HEK293 (cell line): ENCODE measurements at regions not wholly inside any gene's neighbourhood (a gene's known extent, or its start where the extent isn't known, plus 50 kb on each side); places are given as distances from the start of the nearest gene placed in this dataset.

Source experiments
- CTCF ChIA-PET: fragments of 350-600 bp; formaldehyde crosslinking; extraction: SDS; loops from one replicate; lab custom pipeline; 2021; ENCODE audit warnings: antibody characterized with exemption; lab: Yijun Ruan, JAX
- POLR2A ChIA-PET: fragments of 300-600 bp; formaldehyde crosslinking; extraction: SDS; loops from one replicate; lab custom pipeline; 2020; ENCODE audit warnings: antibody characterized with exemption, inconsistent platforms; lab: Yijun Ruan, JAX
- H3K27ac ChIP-seq: fragments of 200-500 bp; sonication (Bioruptor generic); 2 replicates; pipeline ENCODE4 v1.5.1; 2014; ENCODE audit warnings: low read depth, low read length, control low read depth, inconsistent platforms; ENCODE audit errors: extremely low read depth
- H3K36me3 ChIP-seq, 2 experiments: fragments of 200-500 bp in 1 of 2; sonication (Bioruptor generic) in 1 of 2; 1 replicate in 1 of 2; 2 replicates in 1 of 2; pipeline ENCODE4 v1.5.1; 2014 to 2017; ENCODE audit warnings: inconsistent platforms in 2 of 2, low read length in 2 of 2; ENCODE audit not compliant: control insufficient read depth in 2 of 2, insufficient read depth in 1 of 2
- H3K4me1 ChIP-seq: fragments of 200-500 bp; sonication (Bioruptor generic); 2 replicates; pipeline ENCODE4 v1.5.1; 2014; ENCODE audit warnings: mild to moderate bottlenecking, low read length, inconsistent platforms; ENCODE audit not compliant: control insufficient read depth, insufficient read depth
- H3K4me3 ChIP-seq: 2 replicates; pipeline ENCODE4 v1.5.1; 2011; ENCODE audit warnings: low read depth, mild to moderate bottlenecking, control low read depth, low read length, moderate library complexity
- H3K9me3 ChIP-seq: fragments of 200-500 bp; sonication (Bioruptor generic); 2 replicates; pipeline ENCODE4 v1.5.1; 2014; ENCODE audit warnings: low read depth, low read length, inconsistent platforms; ENCODE audit not compliant: control insufficient read depth, insufficient read depth
- GLI2 ChIP-seq: fragments of 450-650 bp; formaldehyde crosslinking; IDR thresholded peaks from 2 replicates; pipeline ENCODE4; 2017; ENCODE audit warnings: missing biosample characterization, missing genetic modification characterization, low read depth, borderline replicate concordance
- GLIS2 ChIP-seq: fragments of 450-650 bp; formaldehyde crosslinking; IDR thresholded peaks from 2 replicates; pipeline ENCODE4 v1.5.1; 2016; ENCODE audit warnings: missing biosample characterization, missing genetic modification characterization
- KLF10 ChIP-seq: fragments of 450-650 bp; IDR thresholded peaks from 2 replicates; pipeline ENCODE4 v1.5.1; 2018; ENCODE audit warnings: missing biosample characterization, mild to moderate bottlenecking, missing genetic modification characterization
- OSR2 ChIP-seq: fragments of 450-650 bp; formaldehyde crosslinking; IDR thresholded peaks from 2 replicates; pipeline ENCODE4 v1.5.1; 2016; ENCODE audit warnings: missing biosample characterization, missing genetic modification characterization
- TRIM28 ChIP-seq: IDR thresholded peaks from 2 replicates; pipeline ENCODE4 v1.6.1; 2011; ENCODE audit warnings: low read length, control low read depth, borderline replicate concordance
- WT1 ChIP-seq: fragments of 450-650 bp; formaldehyde crosslinking; IDR thresholded peaks from 2 replicates; pipeline ENCODE4 v1.5.1; 2016; ENCODE audit warnings: missing biosample characterization, missing genetic modification characterization
- YY1 ChIP-seq: fragments of 450-650 bp; formaldehyde crosslinking; IDR thresholded peaks from 2 replicates; pipeline ENCODE4 v1.5.1; 2018; ENCODE audit warnings: missing biosample characterization, missing genetic modification characterization
- YY2 ChIP-seq: fragments of 450-650 bp; formaldehyde crosslinking; IDR thresholded peaks from 2 replicates; pipeline ENCODE4 v1.5.1; 2016; ENCODE audit warnings: missing biosample characterization, missing genetic modification characterization
- ZFP69B ChIP-seq: fragments of 450-650 bp; formaldehyde crosslinking; IDR thresholded peaks from 2 replicates; pipeline ENCODE4 v1.5.1; 2016; ENCODE audit warnings: missing biosample characterization, missing genetic modification characterization
- ZNF221 ChIP-seq: fragments of 450-650 bp; formaldehyde crosslinking; IDR thresholded peaks from 2 replicates; pipeline ENCODE4 v1.5.1; 2017; ENCODE audit warnings: missing biosample characterization, missing genetic modification characterization, borderline replicate concordance
- ZNF266 ChIP-seq: fragments of 450-650 bp; formaldehyde crosslinking; IDR thresholded peaks from 2 replicates; pipeline ENCODE4 v1.5.1; 2016; ENCODE audit warnings: missing biosample characterization, missing genetic modification characterization, low read depth
- ZNF366 ChIP-seq: fragments of 450-650 bp; formaldehyde crosslinking; conservative IDR thresholded peaks from 2 replicates; pipeline ENCODE4 v1.5.1; 2016; ENCODE audit warnings: missing biosample characterization, missing genetic modification characterization
- ZNF521 ChIP-seq: fragments of 450-650 bp; formaldehyde crosslinking; IDR thresholded peaks from 2 replicates; pipeline ENCODE4 v1.5.1; 2017; ENCODE audit warnings: missing biosample characterization, mild to moderate bottlenecking, missing genetic modification characterization
- ZNF600 ChIP-seq: fragments of 450-650 bp; formaldehyde crosslinking; IDR thresholded peaks from 2 replicates; pipeline ENCODE4 v1.5.1; 2016; ENCODE audit warnings: missing biosample characterization, missing genetic modification characterization
- ZNF654 ChIP-seq: fragments of 450-650 bp; formaldehyde crosslinking; IDR thresholded peaks from 2 replicates; pipeline ENCODE4 v1.5.1; 2016; ENCODE audit warnings: low read depth, missing biosample characterization, missing genetic modification characterization
- ZNF664 ChIP-seq: fragments of 450-650 bp; formaldehyde crosslinking; IDR thresholded peaks from 2 replicates; pipeline ENCODE4 v1.5.1; 2016; ENCODE audit warnings: missing biosample characterization, missing genetic modification characterization
- ZNF670 ChIP-seq: fragments of 450-650 bp; formaldehyde crosslinking; IDR thresholded peaks from 2 replicates; pipeline ENCODE4 v1.5.1; 2016; ENCODE audit warnings: missing biosample characterization, missing genetic modification characterization, low read depth
- ZNF707 ChIP-seq: fragments of 450-650 bp; formaldehyde crosslinking; IDR thresholded peaks from 2 replicates; pipeline ENCODE4 v1.5.1; 2016; ENCODE audit warnings: missing biosample characterization, missing genetic modification characterization
- ZNF747 ChIP-seq: fragments of 450-650 bp; formaldehyde crosslinking; IDR thresholded peaks from 2 replicates; pipeline ENCODE4 v1.5.1; 2016; ENCODE audit warnings: missing biosample characterization, missing genetic modification characterization
- ZNF76 ChIP-seq: fragments of 450-650 bp; formaldehyde crosslinking; IDR thresholded peaks from 2 replicates; pipeline ENCODE4; 2016; ENCODE audit warnings: low read depth, missing biosample characterization, missing genetic modification characterization, borderline replicate concordance
- ZSCAN23 ChIP-seq: fragments of 450-650 bp; formaldehyde crosslinking; IDR thresholded peaks from 2 replicates; pipeline ENCODE4 v1.5.1; 2016; ENCODE audit warnings: missing biosample characterization, missing genetic modification characterization
- ZXDB ChIP-seq: fragments of 450-650 bp; formaldehyde crosslinking; IDR thresholded peaks from 2 replicates; pipeline ENCODE4 v1.5.1; 2016; ENCODE audit warnings: missing biosample characterization, missing genetic modification characterization
- TF ChIP-seq, protein P1 (sequence below): fragments of 450-650 bp; formaldehyde crosslinking; IDR thresholded peaks from 2 replicates; pipeline ENCODE4 v1.5.1; 2016; ENCODE audit warnings: missing biosample characterization, missing genetic modification characterization
- TF ChIP-seq, protein P2 (sequence below): fragments of 450-650 bp; formaldehyde crosslinking; IDR thresholded peaks from 2 replicates; pipeline ENCODE4 v1.5.1; 2017; ENCODE audit warnings: missing biosample characterization, missing genetic modification characterization
- TF ChIP-seq, protein P3 (sequence below): fragments of 450-650 bp; formaldehyde crosslinking; IDR thresholded peaks from 2 replicates; pipeline ENCODE4 v1.5.1; 2016; ENCODE audit warnings: missing biosample characterization, missing genetic modification characterization
- TF ChIP-seq, protein P4 (sequence below): fragments of 450-650 bp; formaldehyde crosslinking; IDR thresholded peaks from 2 replicates; pipeline ENCODE4 v1.5.1; 2016; ENCODE audit warnings: missing biosample characterization, missing genetic modification characterization, low read depth
- TF ChIP-seq, protein P5 (sequence below): fragments of 450-650 bp; formaldehyde crosslinking; IDR thresholded peaks from 2 replicates; pipeline ENCODE4 v1.5.1; 2016; ENCODE audit warnings: missing biosample characterization, missing genetic modification characterization

DNA sequence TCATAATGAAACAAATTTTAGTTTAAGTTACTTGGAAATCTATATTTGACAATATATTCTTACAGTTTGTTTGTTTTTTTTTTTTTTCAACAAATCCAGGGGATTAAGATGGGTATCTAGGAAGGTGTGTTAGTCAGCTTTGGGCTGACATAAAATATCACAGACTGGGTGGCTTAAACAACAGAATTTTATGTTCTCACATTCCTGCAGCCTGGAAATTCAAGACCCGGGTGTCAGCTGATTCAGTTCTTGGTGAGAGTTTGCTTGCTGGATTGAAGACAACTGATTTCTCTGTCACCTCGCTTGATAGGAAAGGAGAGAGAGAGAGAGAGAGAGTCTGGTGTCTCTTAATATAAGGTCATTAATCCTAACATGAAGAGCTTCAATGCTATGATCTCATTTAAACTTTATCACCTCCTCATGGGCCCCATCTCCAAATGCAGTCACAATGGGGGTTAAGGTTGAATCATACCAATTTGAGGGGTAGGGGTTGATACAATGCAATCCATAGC is 465.2 kb downstream of the CENPC start:
- Histone ChIP-seq H3K4me3 (no peak overlapping the region), H3K9me3 (no peaks in the 10 kb centered on the region), H3K4me1 (no peaks in the 10 kb centered on the region), H3K36me3 (no peaks in the 10 kb centered on the region), H3K27ac (no peak overlapping the region)
- ChIA-PET POLR2A (no interaction called here), CTCF (no interaction called here)
- TF ChIP-seq ZNF221: no peak
- no peak for TF ChIP-seq TRIM28
- no peak for TF ChIP-seq ZNF600 (tag by site-specific recombination)
- no peak for TF ChIP-seq ZNF654 (tag by site-specific recombination)
- TF ChIP-seq, protein P1, sequence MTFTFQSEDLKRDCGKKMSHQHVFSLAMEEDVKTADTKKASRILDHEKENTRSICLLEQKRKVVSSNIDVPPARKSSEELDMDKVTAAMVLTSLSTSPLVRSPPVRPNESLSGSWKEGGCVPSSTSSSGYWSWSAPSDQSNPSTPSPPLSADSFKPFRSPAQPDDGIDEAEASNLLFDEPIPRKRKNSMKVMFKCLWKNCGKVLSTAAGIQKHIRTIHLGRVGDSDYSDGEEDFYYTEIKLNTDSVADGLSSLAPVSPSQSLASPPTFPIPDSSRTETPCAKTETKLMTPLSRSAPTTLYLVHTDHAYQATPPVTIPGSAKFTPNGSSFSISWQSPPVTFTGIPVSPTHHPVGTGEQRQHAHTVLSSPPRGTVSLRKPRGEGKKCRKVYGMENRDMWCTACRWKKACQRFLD (tag by site-specific recombination): no peak
- no peak for TF ChIP-seq ZNF76
- TF ChIP-seq ZNF747 (tag by site-specific recombination): no peak
- no peak for TF ChIP-seq ZSCAN23 (tag by site-specific recombination)
- TF ChIP-seq KLF10 (tag by site-specific recombination): no peak
- no peak for TF ChIP-seq ZNF664
- TF ChIP-seq, protein P2, sequence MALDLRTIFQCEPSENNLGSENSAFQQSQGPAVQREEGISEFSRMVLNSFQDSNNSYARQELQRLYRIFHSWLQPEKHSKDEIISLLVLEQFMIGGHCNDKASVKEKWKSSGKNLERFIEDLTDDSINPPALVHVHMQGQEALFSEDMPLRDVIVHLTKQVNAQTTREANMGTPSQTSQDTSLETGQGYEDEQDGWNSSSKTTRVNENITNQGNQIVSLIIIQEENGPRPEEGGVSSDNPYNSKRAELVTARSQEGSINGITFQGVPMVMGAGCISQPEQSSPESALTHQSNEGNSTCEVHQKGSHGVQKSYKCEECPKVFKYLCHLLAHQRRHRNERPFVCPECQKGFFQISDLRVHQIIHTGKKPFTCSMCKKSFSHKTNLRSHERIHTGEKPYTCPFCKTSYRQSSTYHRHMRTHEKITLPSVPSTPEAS (tag by site-specific recombination): no peak
- TF ChIP-seq ZFP69B (tag by site-specific recombination): no peak

DNA sequence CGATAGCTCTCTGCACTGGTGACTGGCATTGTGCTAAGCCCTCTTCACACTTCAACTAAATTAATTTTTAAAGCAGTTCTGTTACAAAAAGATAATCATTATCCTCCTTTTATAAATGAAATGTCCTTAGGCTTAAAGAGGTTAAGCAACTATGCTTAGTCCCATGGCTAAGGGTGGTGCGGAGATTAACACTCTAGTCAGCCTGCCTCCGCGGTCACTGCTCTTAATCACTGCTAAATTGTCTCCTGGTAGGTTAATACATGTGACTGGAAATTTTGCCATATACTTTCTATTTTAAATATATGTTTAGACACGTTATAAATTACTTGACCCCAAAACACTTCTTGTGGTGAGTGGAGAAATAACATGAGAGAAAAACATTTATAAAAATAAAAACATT is 473.7 kb downstream of the CENPC start:
- TF ChIP-seq ZXDB (tag by site-specific recombination) (no peak), ZNF266 (tag by site-specific recombination) (no peak), ZNF670 (tag by site-specific recombination) (no peak), OSR2 (no peak), ZNF76 (no peak), YY2 (tag by site-specific recombination) (no peak), GLI2 (tag by site-specific recombination) (no peak), WT1 (tag by site-specific recombination) (no peak), ZNF707 (tag by site-specific recombination) (no peak), YY1 (tag by site-specific recombination) (no peak), ZNF366 (tag by site-specific recombination) (no peak), ZNF521 (tag by site-specific recombination) (no peak), GLIS2 (tag by site-specific recombination) (no peak)
- TF ChIP-seq, protein P3, sequence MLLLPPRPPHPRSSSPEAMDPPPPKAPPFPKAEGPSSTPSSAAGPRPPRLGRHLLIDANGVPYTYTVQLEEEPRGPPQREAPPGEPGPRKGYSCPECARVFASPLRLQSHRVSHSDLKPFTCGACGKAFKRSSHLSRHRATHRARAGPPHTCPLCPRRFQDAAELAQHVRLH (tag by site-specific recombination): no peak
- TF ChIP-seq, protein P4, sequence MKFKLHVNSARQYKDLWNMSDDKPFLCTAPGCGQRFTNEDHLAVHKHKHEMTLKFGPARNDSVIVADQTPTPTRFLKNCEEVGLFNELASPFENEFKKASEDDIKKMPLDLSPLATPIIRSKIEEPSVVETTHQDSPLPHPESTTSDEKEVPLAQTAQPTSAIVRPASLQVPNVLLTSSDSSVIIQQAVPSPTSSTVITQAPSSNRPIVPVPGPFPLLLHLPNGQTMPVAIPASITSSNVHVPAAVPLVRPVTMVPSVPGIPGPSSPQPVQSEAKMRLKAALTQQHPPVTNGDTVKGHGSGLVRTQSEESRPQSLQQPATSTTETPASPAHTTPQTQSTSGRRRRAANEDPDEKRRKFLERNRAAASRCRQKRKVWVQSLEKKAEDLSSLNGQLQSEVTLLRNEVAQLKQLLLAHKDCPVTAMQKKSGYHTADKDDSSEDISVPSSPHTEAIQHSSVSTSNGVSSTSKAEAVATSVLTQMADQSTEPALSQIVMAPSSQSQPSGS (tag by site-specific recombination): no peak
- TF ChIP-seq, protein P5, sequence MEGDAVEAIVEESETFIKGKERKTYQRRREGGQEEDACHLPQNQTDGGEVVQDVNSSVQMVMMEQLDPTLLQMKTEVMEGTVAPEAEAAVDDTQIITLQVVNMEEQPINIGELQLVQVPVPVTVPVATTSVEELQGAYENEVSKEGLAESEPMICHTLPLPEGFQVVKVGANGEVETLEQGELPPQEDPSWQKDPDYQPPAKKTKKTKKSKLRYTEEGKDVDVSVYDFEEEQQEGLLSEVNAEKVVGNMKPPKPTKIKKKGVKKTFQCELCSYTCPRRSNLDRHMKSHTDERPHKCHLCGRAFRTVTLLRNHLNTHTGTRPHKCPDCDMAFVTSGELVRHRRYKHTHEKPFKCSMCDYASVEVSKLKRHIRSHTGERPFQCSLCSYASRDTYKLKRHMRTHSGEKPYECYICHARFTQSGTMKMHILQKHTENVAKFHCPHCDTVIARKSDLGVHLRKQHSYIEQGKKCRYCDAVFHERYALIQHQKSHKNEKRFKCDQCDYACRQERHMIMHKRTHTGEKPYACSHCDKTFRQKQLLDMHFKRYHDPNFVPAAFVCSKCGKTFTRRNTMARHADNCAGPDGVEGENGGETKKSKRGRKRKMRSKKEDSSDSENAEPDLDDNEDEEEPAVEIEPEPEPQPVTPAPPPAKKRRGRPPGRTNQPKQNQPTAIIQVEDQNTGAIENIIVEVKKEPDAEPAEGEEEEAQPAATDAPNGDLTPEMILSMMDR (tag by site-specific recombination): no peak
- TF ChIP-seq, all 188 proteins: peak for 0
- Histone ChIP-seq H3K36me3 (no peaks in the 10 kb centered on the region), H3K27ac (no peak overlapping the region), H3K4me3 (no peak overlapping the region), H3K4me1 (no peaks in the 10 kb centered on the region), H3K9me3 (no peaks in the 10 kb centered on the region)
- ChIA-PET CTCF (no interaction called here), POLR2A (no interaction called here)
